ENCODE measurements at regions not wholly inside any gene's neighbourhood (a gene's known extent, or its start where the extent isn't known, plus 50 kb on each side); places are given as distances from the start of the nearest gene placed in this dataset.

DNA sequence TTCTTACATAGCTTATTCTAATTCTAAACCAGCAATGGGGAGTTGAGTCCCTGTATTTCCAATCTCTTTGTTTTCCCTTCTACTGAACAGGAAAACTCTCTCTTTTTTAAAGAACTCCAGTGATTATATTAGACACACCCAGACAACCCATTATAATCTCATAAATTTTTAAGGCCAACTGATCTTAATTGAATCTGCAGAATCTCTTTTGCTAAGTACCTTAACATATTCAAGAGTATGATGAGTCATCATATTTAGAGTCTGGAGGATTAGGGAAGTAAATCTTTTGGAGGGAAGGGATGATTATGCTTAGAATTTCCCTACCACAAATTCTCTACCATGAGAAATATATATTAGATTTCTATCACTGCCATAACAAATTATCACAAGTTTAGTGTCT lies 705.1 kb downstream of the CENPC start:
- Histone ChIP-seq H3K79me2 (ENCODE audit: low read length) (no peaks in the 10 kb centered on the region), H3K4me2 (ENCODE audit: low read depth, low read length) (no peak overlapping the region), H3K9me2 (replicated peaks; ENCODE audit: insufficient read depth, low read length) (no peaks in the 10 kb centered on the region), H3K9me3 (replicated peaks; ENCODE audit: insufficient read depth, low read length) (no peaks in the 10 kb centered on the region), H3K27ac (ENCODE audit: low read length) (no peak overlapping the region), H3K36me3 (replicated peaks; ENCODE audit: insufficient read depth, low read length) (no peaks in the 10 kb centered on the region), H3K4me3 (ENCODE audit: low read length) (no peak overlapping the region), H3F3A (ENCODE audit: insufficient read depth, low read length) (no peaks in the 10 kb centered on the region), H3K9ac (ENCODE audit: low read length) (no peak overlapping the region), H2AFZ (ENCODE audit: low read length) (no peak overlapping the region), H4K20me1 (ENCODE audit: insufficient read depth, low read length) (no peaks in the 10 kb centered on the region), H3K27me3 (replicated peaks; ENCODE audit: insufficient read depth, low read length) (no peaks in the 10 kb centered on the region), H3K4me1 (ENCODE audit: low read length) (no peaks in the 10 kb centered on the region)
- TF ChIP-seq EZH2phosphoT487 (IDR thresholded peaks at IDR 0.05; ENCODE audit: low read length): no peak
- TF ChIP-seq, protein P1, sequence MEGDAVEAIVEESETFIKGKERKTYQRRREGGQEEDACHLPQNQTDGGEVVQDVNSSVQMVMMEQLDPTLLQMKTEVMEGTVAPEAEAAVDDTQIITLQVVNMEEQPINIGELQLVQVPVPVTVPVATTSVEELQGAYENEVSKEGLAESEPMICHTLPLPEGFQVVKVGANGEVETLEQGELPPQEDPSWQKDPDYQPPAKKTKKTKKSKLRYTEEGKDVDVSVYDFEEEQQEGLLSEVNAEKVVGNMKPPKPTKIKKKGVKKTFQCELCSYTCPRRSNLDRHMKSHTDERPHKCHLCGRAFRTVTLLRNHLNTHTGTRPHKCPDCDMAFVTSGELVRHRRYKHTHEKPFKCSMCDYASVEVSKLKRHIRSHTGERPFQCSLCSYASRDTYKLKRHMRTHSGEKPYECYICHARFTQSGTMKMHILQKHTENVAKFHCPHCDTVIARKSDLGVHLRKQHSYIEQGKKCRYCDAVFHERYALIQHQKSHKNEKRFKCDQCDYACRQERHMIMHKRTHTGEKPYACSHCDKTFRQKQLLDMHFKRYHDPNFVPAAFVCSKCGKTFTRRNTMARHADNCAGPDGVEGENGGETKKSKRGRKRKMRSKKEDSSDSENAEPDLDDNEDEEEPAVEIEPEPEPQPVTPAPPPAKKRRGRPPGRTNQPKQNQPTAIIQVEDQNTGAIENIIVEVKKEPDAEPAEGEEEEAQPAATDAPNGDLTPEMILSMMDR (IDR thresholded peaks at IDR 0.05; ENCODE audit: low read length): no peak
- no peak for TF ChIP-seq EZH2 (optimal IDR thresholded peaks at IDR 0.05; ENCODE audit: low read depth, low read length)
- DNase-seq: no peak

GRCh38 chr4:66837279-66837922 lies 707.9 kb downstream of the CENPC start:
- no peak overlapping the region for H3K27ac ChIP-seq (ENCODE audit: low read length)

DNA sequence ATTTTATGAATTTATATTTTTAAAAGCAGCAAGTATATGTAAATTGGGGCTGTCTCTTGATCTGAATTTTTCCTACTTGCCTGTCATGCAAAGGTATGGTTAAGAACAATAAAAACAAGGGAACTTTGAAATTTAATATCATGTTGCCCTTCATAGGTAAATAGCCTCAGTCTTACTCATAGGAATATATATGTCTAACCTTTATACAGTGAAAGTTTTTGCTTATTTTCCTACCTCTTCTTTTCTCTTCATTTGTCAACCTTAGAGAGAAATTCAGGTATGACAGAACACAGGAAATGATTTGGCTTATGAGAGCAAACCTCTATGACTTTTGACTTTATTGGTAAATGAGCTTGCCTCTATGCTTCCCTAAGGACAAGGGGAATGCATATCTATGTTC lies 716.0 kb downstream of the CENPC start:
- Histone ChIP-seq H3K4me3 (ENCODE audit: low read length) (no peak overlapping the region), H3K4me1 (ENCODE audit: low read length) (no peaks in the 10 kb centered on the region), H4K20me1 (ENCODE audit: insufficient read depth, low read length) (no peaks in the 10 kb centered on the region), H3K9me3 (replicated peaks; ENCODE audit: insufficient read depth, low read length) (no peaks in the 10 kb centered on the region), H3K36me3 (replicated peaks; ENCODE audit: insufficient read depth, low read length) (no peaks in the 10 kb centered on the region), H3K79me2 (ENCODE audit: low read length) (no peaks in the 10 kb centered on the region), H3K9me2 (replicated peaks; ENCODE audit: insufficient read depth, low read length) (no peaks in the 10 kb centered on the region), H3F3A (ENCODE audit: insufficient read depth, low read length) (no peaks in the 10 kb centered on the region), H3K4me2 (ENCODE audit: low read depth, low read length) (no peak overlapping the region), H2AFZ (ENCODE audit: low read length) (no peak overlapping the region), H3K27ac (ENCODE audit: low read length) (no peak overlapping the region), H3K9ac (ENCODE audit: low read length) (no peak overlapping the region), H3K27me3 (replicated peaks; ENCODE audit: insufficient read depth, low read length) (no peaks in the 10 kb centered on the region)
- no peak for DNase-seq
- TF ChIP-seq, protein P1 (IDR thresholded peaks at IDR 0.05; ENCODE audit: low read length): no peak
- no peak for TF ChIP-seq EZH2 (optimal IDR thresholded peaks at IDR 0.05; ENCODE audit: low read depth, low read length)
- no peak for TF ChIP-seq EZH2phosphoT487 (IDR thresholded peaks at IDR 0.05; ENCODE audit: low read length)

More at GRCh38 chr4:66837279-66837922, 707.9 kb downstream of the CENPC start:
- no peaks in the 10 kb centered on the region for H3K9me3 ChIP-seq (replicated peaks; ENCODE audit: insufficient read depth, low read length)
- TF ChIP-seq, protein P1 (IDR thresholded peaks at IDR 0.05; ENCODE audit: low read length): no peak
- TF ChIP-seq EZH2phosphoT487 (IDR thresholded peaks at IDR 0.05; ENCODE audit: low read length): no peak
- no peak for TF ChIP-seq EZH2 (optimal IDR thresholded peaks at IDR 0.05; ENCODE audit: low read depth, low read length)
- no peak overlapping the region for H3K4me3 ChIP-seq (ENCODE audit: low read length)
- H3K27me3 ChIP-seq (replicated peaks; ENCODE audit: insufficient read depth, low read length): no peaks in the 10 kb centered on the region
- DNase-seq: no peak
- H3K79me2 ChIP-seq (ENCODE audit: low read length): no peaks in the 10 kb centered on the region
- H3K4me2 ChIP-seq (ENCODE audit: low read depth, low read length): no peak overlapping the region
- no peaks in the 10 kb centered on the region for H3K4me1 ChIP-seq (ENCODE audit: low read length)
- no peaks in the 10 kb centered on the region for H3F3A ChIP-seq (ENCODE audit: insufficient read depth, low read length)
- H3K9me2 ChIP-seq (replicated peaks; ENCODE audit: insufficient read depth, low read length): no peaks in the 10 kb centered on the region
- no peak overlapping the region for H2AFZ ChIP-seq (ENCODE audit: low read length)
- no peaks in the 10 kb centered on the region for H3K36me3 ChIP-seq (replicated peaks; ENCODE audit: insufficient read depth, low read length)
- no peak overlapping the region for H3K9ac ChIP-seq (ENCODE audit: low read length)
- H4K20me1 ChIP-seq (ENCODE audit: insufficient read depth, low read length): no peaks in the 10 kb centered on the region

Measured in MM.1S (cell line).